Astrocyte of the spinal cord (primary cell): ENCODE measurements at regions not wholly inside any gene's neighbourhood (a gene's known extent, or its start where the extent isn't known, plus 50 kb on each side); places are given as distances from the start of the nearest gene placed in this dataset.

Experiments
- DNase-seq: peaks from one replicate; pipeline ENCODE4 v3.0.0; 2011; ENCODE audit warnings: low read depth, low spot score
- H3K4me3 ChIP-seq: 2 replicates; pipeline ENCODE4 v1.5.1; 2011; ENCODE audit warnings: low read depth, mild to moderate bottlenecking, low read length, moderate library complexity
- CTCF ChIP-seq: IDR thresholded peaks from 2 replicates; pipeline ENCODE4 v1.5.1; 2012; ENCODE audit warnings: low read depth, mild to moderate bottlenecking, low read length, inconsistent platforms
- in situ Hi-C: cut with HindIII; loops from 2 replicates; pipeline ENCODE4 v1.10.0; 2017; ENCODE audit warnings: low sequenced_read_pairs

DNA sequence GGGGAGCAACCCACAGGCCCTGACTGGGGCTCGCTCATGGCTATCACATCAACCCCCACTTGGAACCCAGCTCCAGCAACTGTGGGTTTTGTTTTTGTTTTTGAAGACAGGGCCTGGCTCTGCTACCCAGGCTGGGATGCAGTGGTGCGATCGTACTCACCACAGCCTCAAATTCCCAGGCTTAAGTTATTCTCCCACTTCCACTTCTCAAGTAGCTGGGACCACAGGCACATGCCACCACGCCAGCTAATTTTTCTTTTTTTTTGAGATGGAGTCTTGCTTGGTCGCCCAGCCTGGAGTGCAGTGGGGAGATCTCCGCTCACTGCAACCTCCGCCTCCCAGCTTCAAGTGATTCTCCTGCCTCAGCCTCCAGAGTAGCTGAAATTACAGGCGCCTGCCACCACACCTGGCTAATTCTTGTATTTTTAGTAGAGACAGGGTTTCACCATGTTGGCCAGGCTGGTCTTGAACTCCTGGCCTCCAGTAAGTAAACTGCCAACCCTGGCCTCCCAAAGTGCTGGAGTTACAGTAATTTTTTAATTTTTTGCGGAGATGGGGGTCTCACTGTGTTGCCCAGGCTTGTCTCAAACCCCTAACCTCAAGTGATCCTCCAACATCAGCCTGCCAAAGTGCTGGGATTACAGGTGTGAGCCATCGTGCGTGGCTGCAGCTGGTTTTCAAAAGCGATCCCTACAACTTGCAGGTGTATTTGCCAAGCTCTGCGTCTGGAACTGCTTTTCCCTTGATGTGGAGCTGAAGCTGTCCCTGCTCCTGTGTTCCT, 228.7 kb downstream of the SKIDA1 start:
- DNase-seq, result no peak
- no peak for TF ChIP-seq CTCF
- H3K4me3 ChIP-seq, result no peak overlapping the region
- in situ Hi-C loops, result no loop called here

DNA sequence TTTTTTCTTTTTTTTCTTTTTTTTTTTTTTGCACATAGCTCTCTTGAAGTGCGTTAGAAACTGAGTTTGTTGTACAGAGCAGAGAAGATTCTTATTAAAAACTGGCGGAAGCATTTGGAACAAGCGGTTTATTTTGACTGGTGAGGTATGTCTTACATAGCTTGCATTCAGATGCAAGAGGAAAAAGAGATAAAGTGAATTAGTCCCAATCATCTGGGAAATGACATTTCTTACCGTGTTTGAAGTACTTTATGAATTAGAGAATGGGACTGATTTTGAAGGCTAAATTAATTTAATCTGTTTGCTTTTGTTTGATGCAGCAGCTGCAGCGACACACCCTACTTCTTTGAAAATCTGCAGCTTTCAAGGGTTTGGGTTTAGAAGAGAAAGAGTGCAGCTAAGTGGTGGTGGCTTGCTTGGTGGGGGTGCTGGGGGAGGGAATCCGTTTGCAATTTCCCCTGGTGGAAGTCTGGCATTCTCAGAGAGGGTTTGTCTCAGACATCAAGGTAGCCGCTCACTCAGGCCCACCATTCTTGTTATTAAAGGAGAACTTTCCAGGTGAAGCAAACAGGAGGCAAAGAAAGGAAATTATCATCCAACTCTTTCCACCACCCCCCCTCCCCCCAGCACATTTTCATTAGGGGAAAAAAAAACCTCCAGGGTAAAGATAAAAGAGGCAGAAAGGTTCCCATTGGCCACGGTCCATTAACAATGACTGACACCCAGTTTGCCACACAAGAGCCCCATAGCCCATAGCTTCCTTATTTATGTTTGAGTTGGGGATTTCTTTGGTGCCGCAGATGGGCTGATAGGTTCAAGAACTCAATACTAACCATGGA, 231.7 kb downstream of the SKIDA1 start:
- in situ Hi-C loops, result no loop called here

GRCh38 chr10:21292763-21293517, 232.5 kb downstream of the SKIDA1 start:
- peak; percentile 99 for DNase-seq
- peak overlapping the region; percentile 0 for H3K4me3 ChIP-seq
- in situ Hi-C loops, result no loop called here
- no peak for TF ChIP-seq CTCF

More for the DNA sequence above, 231.7 kb downstream of the SKIDA1 start:
- H3K4me3 ChIP-seq, result peak overlapping the region; percentile 0
- no peak for TF ChIP-seq CTCF
- DNase-seq, result peak; percentile 61

DNA sequence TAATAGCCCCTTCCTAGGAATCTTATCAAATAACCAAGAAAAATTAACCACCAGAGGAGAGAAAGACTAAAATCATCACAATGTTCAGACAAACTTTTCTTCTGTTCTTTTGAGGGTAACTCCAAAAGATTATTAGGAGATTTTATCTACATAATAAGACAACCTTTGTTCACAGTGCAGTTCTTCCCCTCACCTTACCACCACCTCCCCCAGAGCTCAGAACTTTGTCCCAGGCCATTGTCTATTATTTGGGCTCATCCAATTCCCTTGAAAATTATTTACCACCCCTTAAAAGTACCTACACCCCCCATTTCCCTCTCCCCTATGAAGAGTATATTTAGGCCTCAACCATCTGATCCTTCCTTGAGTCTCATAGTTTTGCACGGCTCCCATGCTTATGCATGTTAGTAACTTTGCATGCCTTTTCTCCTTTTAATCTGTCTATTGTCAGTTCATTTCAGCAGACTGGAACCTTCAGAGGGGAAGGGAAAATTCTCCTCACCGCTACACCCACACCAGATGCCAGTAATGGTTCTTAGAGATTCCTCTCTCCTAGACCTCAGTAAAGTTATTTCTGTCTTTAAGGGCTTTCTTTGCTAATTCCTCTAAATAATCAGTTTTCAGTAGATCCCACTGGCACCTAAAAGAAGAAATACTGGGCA, 234.9 kb downstream of the SKIDA1 start:
- in situ Hi-C loops, result no loop called here
- no peak for DNase-seq
- TF ChIP-seq CTCF, result no peak
- no peak overlapping the region for H3K4me3 ChIP-seq

DNA sequence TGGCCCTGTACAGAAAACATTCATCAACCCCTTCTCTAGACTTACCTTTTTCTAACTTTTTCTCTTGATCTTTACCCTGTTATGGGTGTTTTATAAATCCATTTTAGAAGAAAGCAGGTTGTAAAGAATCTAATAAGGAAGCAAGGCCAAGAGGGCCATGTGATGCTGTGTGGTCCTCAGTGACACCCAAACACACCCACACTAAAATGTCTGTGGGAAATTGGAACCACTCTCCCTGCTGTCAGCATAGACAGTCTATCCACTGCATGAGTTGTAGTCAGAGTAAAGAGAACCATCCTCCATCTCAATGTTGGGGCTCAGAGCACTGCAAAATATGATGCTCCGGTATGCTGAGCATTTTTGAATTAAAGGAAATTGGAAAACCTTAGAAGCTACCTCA, 235.5 kb downstream of the SKIDA1 start:
- DNase-seq, result no peak
- no peak for TF ChIP-seq CTCF
- in situ Hi-C loops, result no loop called here
- H3K4me3 ChIP-seq, result no peak overlapping the region

GRCh38 chr10:21289271-21289670, 236.2 kb downstream of the SKIDA1 start:
- in situ Hi-C loops, result no loop called here
- DNase-seq, result no peak
- TF ChIP-seq CTCF, result no peak
- H3K4me3 ChIP-seq, result no peak overlapping the region
